Psoas muscle (tissue), 7 donors: ENCODE measurements at regions not wholly inside any gene's neighbourhood (a gene's known extent, or its start where the extent isn't known, plus 50 kb on each side); places are given as distances from the start of the nearest gene placed in this dataset.

Experiments used
- ATAC-seq, 4 donors: fragments of 200-7000 bp; cut with Tn5 transposase; one replicate each; pipeline ENCODE4 v1.9.1; 2020; ENCODE audit warnings: moderate library complexity in 3 of 4, mild to moderate bottlenecking in 2 of 4
- DNase-seq, 2 donors: peaks; one replicate each; pipeline ENCODE4 v3.0.0-alpha.2; 2020
- H3K27ac ChIP-seq: fragments of 200-600 bp; one replicate; pipeline ENCODE4 v1.8.0; 2022
- H3K27me3 ChIP-seq, 3 donors: fragments of 200-600 bp in 1 of 3; one replicate each; pipeline versions ENCODE4 v1.6.1 to v1.8.0; 2013 to 2022; ENCODE audit warnings: low read length in 2 of 3, mild to moderate bottlenecking in 2 of 3, moderate library complexity in 1 of 3; ENCODE audit not compliant: insufficient read depth in 3 of 3
- H3K36me3 ChIP-seq, 2 donors: fragments of 200-600 bp in 1 of 2; one replicate each; pipeline versions ENCODE4 v1.6.1 to v1.8.0; 2013 to 2022; ENCODE audit warnings: low read depth in 1 of 2, mild to moderate bottlenecking in 1 of 2, moderate library complexity in 1 of 2; ENCODE audit not compliant: insufficient read depth in 1 of 2
- H3K4me1 ChIP-seq: fragments of 200-600 bp; one replicate; pipeline ENCODE4 v1.8.0; 2022
- H3K4me3 ChIP-seq: fragments of 200-600 bp; one replicate; pipeline ENCODE4 v1.8.0; 2022; ENCODE audit warnings: mild to moderate bottlenecking
- H3K9me3 ChIP-seq: fragments of 200-600 bp; one replicate; pipeline ENCODE4 v1.8.0; 2022
- WGBS, 3 donors: extraction: QIAGEN DNeasy Blood & Tissue Kit; methylation state at CpG; one replicate each; pipeline versions ENCODE4 v1.1.6 to v1.1.7; 2013; 5-methylcytosine and 5-hydroxymethylcytosine counted together
- intact Hi-C, 2 donors: fragments of 100-400 bp; cut with DNase I; formaldehyde crosslinking; loops; one replicate each; pipeline versions ENCODE4 v1.11.0 to v1.14.2; 2022
- TF ChIP-seq, protein P1 (sequence below): fragments of 200-600 bp; IDR thresholded peaks from one replicate; pipeline ENCODE4 v1.8.0; 2022; ENCODE audit warnings: antibody characterized with exemption
- donor health status: healthy with polysubstance abuse.
- donor health status: DM: no; HTN: no; CAD: no; lungs with moderate emphysema.
- donor health status: Bipolar disorder and iron deficiency.
- donor health status: healthy.
- donor health status: DM: yes; HTN: yes; CAD: no.
- donor health status: DM: no; HTN: no; CAD: no.
- donor health status: DM: yes; HTN: yes; CAD: no.

DNA sequence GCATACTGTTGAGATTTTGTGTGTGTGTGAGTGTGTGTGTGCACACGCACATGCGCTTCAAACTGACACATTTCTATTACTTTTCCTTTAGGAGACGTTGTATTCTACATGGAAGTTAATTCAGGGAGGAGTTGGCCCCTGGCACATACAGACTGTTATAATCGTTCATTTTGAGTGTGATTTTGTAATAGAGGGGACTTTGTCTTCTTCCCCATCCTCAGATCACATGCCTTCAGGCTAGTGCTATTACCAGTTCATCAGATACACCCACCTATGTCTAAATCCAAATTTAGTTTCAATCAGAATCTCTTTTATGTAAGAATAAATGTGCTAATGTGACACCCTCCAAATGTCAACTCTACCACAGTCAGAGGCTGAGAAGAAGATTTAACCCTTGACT is 90.2 kb downstream of the FBXO4 start:
- DNase-seq, result no peak
- TF ChIP-seq, protein P1, sequence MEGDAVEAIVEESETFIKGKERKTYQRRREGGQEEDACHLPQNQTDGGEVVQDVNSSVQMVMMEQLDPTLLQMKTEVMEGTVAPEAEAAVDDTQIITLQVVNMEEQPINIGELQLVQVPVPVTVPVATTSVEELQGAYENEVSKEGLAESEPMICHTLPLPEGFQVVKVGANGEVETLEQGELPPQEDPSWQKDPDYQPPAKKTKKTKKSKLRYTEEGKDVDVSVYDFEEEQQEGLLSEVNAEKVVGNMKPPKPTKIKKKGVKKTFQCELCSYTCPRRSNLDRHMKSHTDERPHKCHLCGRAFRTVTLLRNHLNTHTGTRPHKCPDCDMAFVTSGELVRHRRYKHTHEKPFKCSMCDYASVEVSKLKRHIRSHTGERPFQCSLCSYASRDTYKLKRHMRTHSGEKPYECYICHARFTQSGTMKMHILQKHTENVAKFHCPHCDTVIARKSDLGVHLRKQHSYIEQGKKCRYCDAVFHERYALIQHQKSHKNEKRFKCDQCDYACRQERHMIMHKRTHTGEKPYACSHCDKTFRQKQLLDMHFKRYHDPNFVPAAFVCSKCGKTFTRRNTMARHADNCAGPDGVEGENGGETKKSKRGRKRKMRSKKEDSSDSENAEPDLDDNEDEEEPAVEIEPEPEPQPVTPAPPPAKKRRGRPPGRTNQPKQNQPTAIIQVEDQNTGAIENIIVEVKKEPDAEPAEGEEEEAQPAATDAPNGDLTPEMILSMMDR, result no peak
- Histone ChIP-seq H3K9me3 (no peaks in the 10 kb centered on the region), H3K4me1 (no peaks in the 10 kb centered on the region), H3K27ac (no peak overlapping the region), H3K27me3 (no peaks in the 10 kb centered on the region), H3K4me3 (no peak overlapping the region), H3K36me3 (no peaks in the 10 kb centered on the region)
- WGBS, 3 donors, result 72 to 74% (median 74%) methylated on average over 4 of the region's 4 CpGs
- ATAC-seq, result no peak
- intact Hi-C loops, result no loop called here

DNA sequence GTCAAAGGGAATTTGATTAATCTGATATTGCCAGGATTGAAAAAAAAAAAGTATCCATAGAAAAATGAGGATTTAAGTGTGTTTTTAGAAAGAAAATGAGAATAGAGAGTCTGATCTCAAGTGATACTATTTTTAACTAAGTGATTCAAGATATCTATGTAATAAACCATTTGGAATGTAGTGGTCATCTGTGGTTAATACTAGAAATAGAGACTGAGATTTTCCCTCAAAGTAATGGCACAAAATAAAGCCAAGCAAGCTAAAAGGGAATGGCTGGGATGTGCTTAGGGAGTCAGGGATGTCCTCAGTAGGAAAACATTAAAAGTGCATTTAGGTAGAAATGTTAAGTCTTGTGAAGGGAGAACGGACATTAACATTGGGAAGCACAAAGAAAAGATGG is 90.6 kb downstream of the FBXO4 start:
- intact Hi-C loops, result no loop called here
- H3K27me3 ChIP-seq, result no peaks in the 10 kb centered on the region
- H3K9me3 ChIP-seq, result no peaks in the 10 kb centered on the region
- DNase-seq (no peak), ATAC-seq (no peak)
- TF ChIP-seq, protein P1, result no peak
- no peak overlapping the region for H3K4me3 ChIP-seq
- WGBS, 3 donors, result 83 to 86% (median 83%) methylated on average over 1 of the region's 1 CpG
- H3K27ac ChIP-seq, result no peak overlapping the region
- no peaks in the 10 kb centered on the region for H3K4me1 ChIP-seq
- no peaks in the 10 kb centered on the region for H3K36me3 ChIP-seq

GRCh38 chr5:42020788-42021530 is 95.9 kb downstream of the FBXO4 start:
- WGBS, 3 donors, result 65 to 71% (median 65%) methylated on average over 3 of the region's 3 CpGs
- peaks cover 7% of the 10 kb centered on the region for H3K9me3 ChIP-seq
- no peaks in the 10 kb centered on the region for H3K4me1 ChIP-seq
- TF ChIP-seq, protein P1, result no peak
- DNase-seq, result no peak
- H3K27me3 ChIP-seq, result no peaks in the 10 kb centered on the region
- no peak overlapping the region for H3K27ac ChIP-seq
- H3K4me3 ChIP-seq, result no peak overlapping the region
- ATAC-seq, result no peak
- no peaks in the 10 kb centered on the region for H3K36me3 ChIP-seq
- intact Hi-C loops, result no loop called here

DNA sequence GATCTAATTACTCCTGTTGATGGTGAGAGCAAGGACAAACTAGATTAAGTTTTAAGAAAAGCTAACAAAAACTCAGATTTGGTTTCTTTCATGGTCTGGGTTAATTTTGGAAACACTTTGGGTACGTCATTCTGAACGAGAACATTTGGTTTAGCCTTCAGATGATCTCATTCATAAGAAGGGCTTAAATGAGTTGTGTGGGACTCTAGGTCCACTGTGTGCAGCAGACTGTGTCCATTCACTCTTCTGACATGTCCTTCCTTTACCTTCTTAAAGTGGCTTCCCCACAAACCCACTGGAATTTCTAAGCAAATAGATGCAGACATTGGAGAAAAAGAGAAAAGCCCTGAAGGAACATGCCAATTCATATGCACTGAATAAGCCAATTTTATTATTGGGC is 96.8 kb downstream of the FBXO4 start:
- H3K27ac ChIP-seq, result no peak overlapping the region
- no peak for ATAC-seq
- no peaks in the 10 kb centered on the region for H3K36me3 ChIP-seq
- TF ChIP-seq, protein P1, result no peak
- no peaks in the 10 kb centered on the region for H3K4me1 ChIP-seq
- 28 to 43% (median 28%) methylated on average over 2 of the region's 2 CpGs for WGBS, 3 donors
- intact Hi-C loops, result no loop called here
- no peaks in the 10 kb centered on the region for H3K27me3 ChIP-seq
- no peak for DNase-seq
- H3K4me3 ChIP-seq, result no peak overlapping the region
- peaks cover 7% of the 10 kb centered on the region for H3K9me3 ChIP-seq
